ENCODE measurements at regions not wholly inside any gene's neighbourhood (a gene's known extent, or its start where the extent isn't known, plus 50 kb on each side); places are given as distances from the start of the nearest gene placed in this dataset.

DNA sequence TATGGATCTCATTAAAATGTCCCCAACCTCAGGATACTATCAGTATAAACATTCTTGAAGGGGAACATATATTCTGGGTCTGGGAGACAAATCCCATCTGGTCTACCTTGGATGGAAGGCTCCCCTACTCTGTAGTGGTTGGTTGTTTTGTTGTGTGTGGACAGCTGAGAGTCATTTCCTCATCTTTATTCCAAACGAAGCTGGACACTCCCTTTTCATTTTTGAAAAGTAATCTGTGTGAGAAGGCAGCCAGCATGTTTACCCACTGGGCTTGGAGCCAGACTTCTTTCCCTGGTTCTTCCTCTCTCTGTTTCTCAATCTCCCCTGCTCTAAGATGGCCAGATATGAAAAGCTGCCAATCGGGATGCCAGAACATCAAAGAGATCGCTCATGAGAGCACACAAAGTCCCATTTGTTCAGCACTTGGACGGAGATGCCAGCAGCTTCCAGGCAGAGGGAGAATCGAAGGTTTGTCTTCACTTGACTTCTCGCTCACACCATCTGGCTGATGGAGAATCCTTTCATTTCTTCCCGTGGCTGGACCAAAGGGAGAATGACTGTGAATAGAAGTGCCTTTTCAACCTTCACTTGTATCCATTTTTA, 108.1 kb upstream of the AGR3 start (continued):
- TF ChIP-seq, protein P1, sequence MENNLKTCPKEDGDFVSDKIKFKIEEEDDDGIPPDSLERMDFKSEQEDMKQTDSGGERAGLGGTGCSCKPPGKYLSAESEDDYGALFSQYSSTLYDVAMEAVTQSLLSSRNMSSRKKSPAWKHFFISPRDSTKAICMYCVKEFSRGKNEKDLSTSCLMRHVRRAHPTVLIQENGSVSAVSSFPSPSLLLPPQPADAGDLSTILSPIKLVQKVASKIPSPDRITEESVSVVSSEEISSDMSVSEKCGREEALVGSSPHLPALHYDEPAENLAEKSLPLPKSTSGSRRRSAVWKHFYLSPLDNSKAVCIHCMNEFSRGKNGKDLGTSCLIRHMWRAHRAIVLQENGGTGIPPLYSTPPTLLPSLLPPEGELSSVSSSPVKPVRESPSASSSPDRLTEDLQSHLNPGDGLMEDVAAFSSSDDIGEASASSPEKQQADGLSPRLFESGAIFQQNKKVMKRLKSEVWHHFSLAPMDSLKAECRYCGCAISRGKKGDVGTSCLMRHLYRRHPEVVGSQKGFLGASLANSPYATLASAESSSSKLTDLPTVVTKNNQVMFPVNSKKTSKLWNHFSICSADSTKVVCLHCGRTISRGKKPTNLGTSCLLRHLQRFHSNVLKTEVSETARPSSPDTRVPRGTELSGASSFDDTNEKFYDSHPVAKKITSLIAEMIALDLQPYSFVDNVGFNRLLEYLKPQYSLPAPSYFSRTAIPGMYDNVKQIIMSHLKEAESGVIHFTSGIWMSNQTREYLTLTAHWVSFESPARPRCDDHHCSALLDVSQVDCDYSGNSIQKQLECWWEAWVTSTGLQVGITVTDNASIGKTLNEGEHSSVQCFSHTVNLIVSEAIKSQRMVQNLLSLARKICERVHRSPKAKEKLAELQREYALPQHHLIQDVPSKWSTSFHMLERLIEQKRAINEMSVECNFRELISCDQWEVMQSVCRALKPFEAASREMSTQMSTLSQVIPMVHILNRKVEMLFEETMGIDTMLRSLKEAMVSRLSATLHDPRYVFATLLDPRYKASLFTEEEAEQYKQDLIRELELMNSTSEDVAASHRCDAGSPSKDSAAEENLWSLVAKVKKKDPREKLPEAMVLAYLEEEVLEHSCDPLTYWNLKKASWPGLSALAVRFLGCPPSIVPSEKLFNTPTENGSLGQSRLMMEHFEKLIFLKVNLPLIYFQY (CRISPR knock-in tag; IDR thresholded peaks at IDR 0.05; ENCODE audit: borderline replicate concordance), result no peak
- no peak for TF ChIP-seq ZSCAN25 (CRISPR knock-in tag; IDR thresholded peaks at IDR 0.05)
- TF ChIP-seq, protein P2, sequence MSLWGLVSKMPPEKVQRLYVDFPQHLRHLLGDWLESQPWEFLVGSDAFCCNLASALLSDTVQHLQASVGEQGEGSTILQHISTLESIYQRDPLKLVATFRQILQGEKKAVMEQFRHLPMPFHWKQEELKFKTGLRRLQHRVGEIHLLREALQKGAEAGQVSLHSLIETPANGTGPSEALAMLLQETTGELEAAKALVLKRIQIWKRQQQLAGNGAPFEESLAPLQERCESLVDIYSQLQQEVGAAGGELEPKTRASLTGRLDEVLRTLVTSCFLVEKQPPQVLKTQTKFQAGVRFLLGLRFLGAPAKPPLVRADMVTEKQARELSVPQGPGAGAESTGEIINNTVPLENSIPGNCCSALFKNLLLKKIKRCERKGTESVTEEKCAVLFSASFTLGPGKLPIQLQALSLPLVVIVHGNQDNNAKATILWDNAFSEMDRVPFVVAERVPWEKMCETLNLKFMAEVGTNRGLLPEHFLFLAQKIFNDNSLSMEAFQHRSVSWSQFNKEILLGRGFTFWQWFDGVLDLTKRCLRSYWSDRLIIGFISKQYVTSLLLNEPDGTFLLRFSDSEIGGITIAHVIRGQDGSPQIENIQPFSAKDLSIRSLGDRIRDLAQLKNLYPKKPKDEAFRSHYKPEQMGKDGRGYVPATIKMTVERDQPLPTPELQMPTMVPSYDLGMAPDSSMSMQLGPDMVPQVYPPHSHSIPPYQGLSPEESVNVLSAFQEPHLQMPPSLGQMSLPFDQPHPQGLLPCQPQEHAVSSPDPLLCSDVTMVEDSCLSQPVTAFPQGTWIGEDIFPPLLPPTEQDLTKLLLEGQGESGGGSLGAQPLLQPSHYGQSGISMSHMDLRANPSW (CRISPR knock-in tag; IDR thresholded peaks at IDR 0.05; ENCODE audit: borderline replicate concordance), result peak; percentile 96
- TF ChIP-seq, protein P3, sequence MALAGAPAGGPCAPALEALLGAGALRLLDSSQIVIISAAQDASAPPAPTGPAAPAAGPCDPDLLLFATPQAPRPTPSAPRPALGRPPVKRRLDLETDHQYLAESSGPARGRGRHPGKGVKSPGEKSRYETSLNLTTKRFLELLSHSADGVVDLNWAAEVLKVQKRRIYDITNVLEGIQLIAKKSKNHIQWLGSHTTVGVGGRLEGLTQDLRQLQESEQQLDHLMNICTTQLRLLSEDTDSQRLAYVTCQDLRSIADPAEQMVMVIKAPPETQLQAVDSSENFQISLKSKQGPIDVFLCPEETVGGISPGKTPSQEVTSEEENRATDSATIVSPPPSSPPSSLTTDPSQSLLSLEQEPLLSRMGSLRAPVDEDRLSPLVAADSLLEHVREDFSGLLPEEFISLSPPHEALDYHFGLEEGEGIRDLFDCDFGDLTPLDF (CRISPR knock-in tag; IDR thresholded peaks at IDR 0.05), result no peak
- no peak; the same call in 1 of the 2 replicates for TF ChIP-seq RFX5 (IDR thresholded peaks at IDR 0.05; ENCODE audit: low read depth, low read length)
- TF ChIP-seq FOXP1 (IDR thresholded peaks at IDR 0.05), result peak; percentile 59
- TF ChIP-seq FOXP1 (CRISPR knock-in tag; IDR thresholded peaks at IDR 0.05), result peak; percentile 78
- peak; percentile 87; the same call in 1 of the 2 replicates for TF ChIP-seq ZNF331 (CRISPR knock-in tag; IDR thresholded peaks at IDR 0.05)
- TF ChIP-seq, protein P4, sequence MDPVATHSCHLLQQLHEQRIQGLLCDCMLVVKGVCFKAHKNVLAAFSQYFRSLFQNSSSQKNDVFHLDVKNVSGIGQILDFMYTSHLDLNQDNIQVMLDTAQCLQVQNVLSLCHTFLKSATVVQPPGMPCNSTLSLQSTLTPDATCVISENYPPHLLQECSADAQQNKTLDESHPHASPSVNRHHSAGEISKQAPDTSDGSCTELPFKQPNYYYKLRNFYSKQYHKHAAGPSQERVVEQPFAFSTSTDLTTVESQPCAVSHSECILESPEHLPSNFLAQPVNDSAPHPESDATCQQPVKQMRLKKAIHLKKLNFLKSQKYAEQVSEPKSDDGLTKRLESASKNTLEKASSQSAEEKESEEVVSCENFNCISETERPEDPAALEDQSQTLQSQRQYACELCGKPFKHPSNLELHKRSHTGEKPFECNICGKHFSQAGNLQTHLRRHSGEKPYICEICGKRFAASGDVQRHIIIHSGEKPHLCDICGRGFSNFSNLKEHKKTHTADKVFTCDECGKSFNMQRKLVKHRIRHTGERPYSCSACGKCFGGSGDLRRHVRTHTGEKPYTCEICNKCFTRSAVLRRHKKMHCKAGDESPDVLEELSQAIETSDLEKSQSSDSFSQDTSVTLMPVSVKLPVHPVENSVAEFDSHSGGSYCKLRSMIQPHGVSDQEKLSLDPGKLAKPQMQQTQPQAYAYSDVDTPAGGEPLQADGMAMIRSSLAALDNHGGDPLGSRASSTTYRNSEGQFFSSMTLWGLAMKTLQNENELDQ (CRISPR knock-in tag; IDR thresholded peaks at IDR 0.05; ENCODE audit: borderline replicate concordance), result no peak
- no peak for TF ChIP-seq ZNF382 (CRISPR knock-in tag; IDR thresholded peaks at IDR 0.05; ENCODE audit: borderline replicate concordance)
- TF ChIP-seq, protein P5, sequence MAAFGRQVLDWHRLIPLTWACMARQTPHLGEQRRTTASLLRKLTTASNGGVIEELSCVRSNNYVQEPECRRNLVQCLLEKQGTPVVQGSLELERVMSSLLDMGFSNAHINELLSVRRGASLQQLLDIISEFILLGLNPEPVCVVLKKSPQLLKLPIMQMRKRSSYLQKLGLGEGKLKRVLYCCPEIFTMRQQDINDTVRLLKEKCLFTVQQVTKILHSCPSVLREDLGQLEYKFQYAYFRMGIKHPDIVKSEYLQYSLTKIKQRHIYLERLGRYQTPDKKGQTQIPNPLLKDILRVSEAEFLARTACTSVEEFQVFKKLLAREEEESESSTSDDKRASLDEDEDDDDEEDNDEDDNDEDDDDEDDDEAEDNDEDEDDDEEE (CRISPR knock-in tag; IDR thresholded peaks at IDR 0.05), result no peak
- TF ChIP-seq, protein P6, sequence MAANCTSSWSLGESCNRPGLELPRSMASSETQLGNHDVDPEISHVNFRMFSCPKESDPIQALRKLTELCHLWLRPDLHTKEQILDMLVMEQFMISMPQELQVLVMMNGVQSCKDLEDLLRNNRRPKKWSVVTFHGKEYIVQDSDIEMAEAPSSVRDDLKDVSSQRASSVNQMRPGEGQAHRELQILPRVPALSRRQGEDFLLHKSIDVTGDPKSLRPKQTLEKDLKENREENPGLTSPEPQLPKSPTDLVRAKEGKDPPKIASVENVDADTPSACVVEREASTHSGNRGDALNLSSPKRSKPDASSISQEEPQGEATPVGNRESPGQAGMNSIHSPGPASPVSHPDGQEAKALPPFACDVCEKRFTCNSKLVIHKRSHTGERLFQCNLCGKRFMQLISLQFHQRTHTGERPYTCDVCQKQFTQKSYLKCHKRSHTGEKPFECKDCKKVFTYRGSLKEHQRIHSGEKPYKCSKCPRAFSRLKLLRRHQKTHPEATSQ (CRISPR knock-in tag; IDR thresholded peaks at IDR 0.05; ENCODE audit: borderline replicate concordance), result peak; percentile 98; the same call in 1 of the 2 replicates
- TF ChIP-seq FOXA3 (CRISPR knock-in tag; IDR thresholded peaks at IDR 0.05), result peak; percentile 99
- TF ChIP-seq, protein P7, sequence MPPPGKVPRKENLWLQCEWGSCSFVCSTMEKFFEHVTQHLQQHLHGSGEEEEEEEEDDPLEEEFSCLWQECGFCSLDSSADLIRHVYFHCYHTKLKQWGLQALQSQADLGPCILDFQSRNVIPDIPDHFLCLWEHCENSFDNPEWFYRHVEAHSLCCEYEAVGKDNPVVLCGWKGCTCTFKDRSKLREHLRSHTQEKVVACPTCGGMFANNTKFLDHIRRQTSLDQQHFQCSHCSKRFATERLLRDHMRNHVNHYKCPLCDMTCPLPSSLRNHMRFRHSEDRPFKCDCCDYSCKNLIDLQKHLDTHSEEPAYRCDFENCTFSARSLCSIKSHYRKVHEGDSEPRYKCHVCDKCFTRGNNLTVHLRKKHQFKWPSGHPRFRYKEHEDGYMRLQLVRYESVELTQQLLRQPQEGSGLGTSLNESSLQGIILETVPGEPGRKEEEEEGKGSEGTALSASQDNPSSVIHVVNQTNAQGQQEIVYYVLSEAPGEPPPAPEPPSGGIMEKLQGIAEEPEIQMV (CRISPR knock-in tag; IDR thresholded peaks at IDR 0.05; ENCODE audit: low read depth), result no peak
- peak; percentile 88 for TF ChIP-seq MIER2 (CRISPR knock-in tag; IDR thresholded peaks at IDR 0.05)

Data from HepG2 (cell line).